Activated CD4-positive, alpha-beta T cell treated with anti-CD3 and anti-CD28 coated beads, Interleukin-2, amount 10 ng/mL, durations not matched to agents 24 days and 14 days (primary cell): ENCODE measurements at regions not wholly inside any gene's neighbourhood (a gene's known extent, or its start where the extent isn't known, plus 50 kb on each side); places are given as distances from the start of the nearest gene placed in this dataset.

ENCODE experiments used
- DNase-seq: peaks from one replicate; pipeline ENCODE4 v3.0.0; 2022
- H3K27ac Mint-ChIP-seq: one replicate; pipeline ENCODE4 v1.8.0; 2022; ENCODE audit warnings: mild to moderate bottlenecking, mixed read lengths
- H3K27me3 Mint-ChIP-seq: one replicate; pipeline ENCODE4 v1.8.0; 2022; ENCODE audit warnings: mixed read lengths
- H3K36me3 Mint-ChIP-seq: one replicate; pipeline ENCODE4 v1.8.0; 2022; ENCODE audit warnings: low read depth, mild to moderate bottlenecking, mixed read lengths
- H3K4me1 Mint-ChIP-seq: one replicate; pipeline ENCODE4 v1.8.0; 2021; ENCODE audit warnings: mixed read lengths
- H3K4me3 Mint-ChIP-seq: one replicate; pipeline ENCODE4 v1.8.0; 2022; ENCODE audit warnings: mild to moderate bottlenecking, moderate library complexity, mixed read lengths
- H3K9me3 Mint-ChIP-seq: one replicate; pipeline ENCODE4 v1.8.0; 2021; ENCODE audit warnings: mixed read lengths
- intact Hi-C: fragments of 100-400 bp; cut with micrococcal nuclease; formaldehyde crosslinking; loops from one replicate; pipeline ENCODE4 v1.15.1; 2023

GRCh38 chr3:152620395-152620794 lies 214.5 kb upstream of the P2RY1 start:
- no peak overlapping the region for H3K27ac Mint-ChIP-seq
- no peak overlapping the region for H3K4me3 Mint-ChIP-seq
- no peaks in the 10 kb centered on the region for H3K4me1 Mint-ChIP-seq
- no peak for DNase-seq
- intact Hi-C loops: no loop called here
- H3K36me3 Mint-ChIP-seq: no peaks in the 10 kb centered on the region
- no peaks in the 10 kb centered on the region for H3K9me3 Mint-ChIP-seq
- H3K27me3 Mint-ChIP-seq: peaks cover 6% of the 10 kb centered on the region

- H3K36me3 Mint-ChIP-seq: no peaks in the 10 kb centered on the region
- H3K4me3 Mint-ChIP-seq: no peak overlapping the region
- H3K4me1 Mint-ChIP-seq: no peaks in the 10 kb centered on the region
- DNase-seq: no peak
- intact Hi-C loops: no loop called here
- peaks cover 6% of the 10 kb centered on the region for H3K27me3 Mint-ChIP-seq
- H3K27ac Mint-ChIP-seq: no peak overlapping the region
- no peaks in the 10 kb centered on the region for H3K9me3 Mint-ChIP-seq
These were observed 213.7 kb upstream of the P2RY1 start for GRCh38 chr3:152621006-152621868.

- no peaks in the 10 kb centered on the region for H3K4me1 Mint-ChIP-seq
- no peak overlapping the region for H3K27ac Mint-ChIP-seq
- H3K9me3 Mint-ChIP-seq: no peaks in the 10 kb centered on the region
- no peak overlapping the region for H3K4me3 Mint-ChIP-seq
- no peaks in the 10 kb centered on the region for H3K36me3 Mint-ChIP-seq
- DNase-seq: no peak
- peaks cover 6% of the 10 kb centered on the region for H3K27me3 Mint-ChIP-seq
- intact Hi-C loops: no loop called here
These were observed 212.7 kb upstream of the P2RY1 start for GRCh38 chr3:152621967-152622810.

GRCh38 chr3:152622811-152623167 lies 212.1 kb upstream of the P2RY1 start:
- intact Hi-C loops: no loop called here
- no peaks in the 10 kb centered on the region for H3K36me3 Mint-ChIP-seq
- H3K27ac Mint-ChIP-seq: no peak overlapping the region
- H3K9me3 Mint-ChIP-seq: no peaks in the 10 kb centered on the region
- peaks cover 6% of the 10 kb centered on the region for H3K27me3 Mint-ChIP-seq
- DNase-seq: no peak
- no peaks in the 10 kb centered on the region for H3K4me1 Mint-ChIP-seq
- no peak overlapping the region for H3K4me3 Mint-ChIP-seq

- DNase-seq: no peak
- no peak overlapping the region for H3K4me3 Mint-ChIP-seq
- no peaks in the 10 kb centered on the region for H3K9me3 Mint-ChIP-seq
- intact Hi-C loops: no loop called here
- H3K4me1 Mint-ChIP-seq: no peaks in the 10 kb centered on the region
- H3K27ac Mint-ChIP-seq: no peak overlapping the region
- H3K27me3 Mint-ChIP-seq: peaks cover 6% of the 10 kb centered on the region
- H3K36me3 Mint-ChIP-seq: no peaks in the 10 kb centered on the region
These were observed 211.5 kb upstream of the P2RY1 start for GRCh38 chr3:152623286-152623911.

- Mint-ChIP-seq H3K36me3 (no peaks in the 10 kb centered on the region), H3K27me3 (peaks cover 6% of the 10 kb centered on the region)
These were observed 208.7 kb upstream of the P2RY1 start for GRCh38 chr3:152626226-152626625.

GRCh38 chr3:152628496-152628895 lies 206.4 kb upstream of the P2RY1 start:
- DNase-seq: no peak
- no peaks in the 10 kb centered on the region for H3K36me3 Mint-ChIP-seq
- intact Hi-C loops: no loop called here
- no peaks in the 10 kb centered on the region for H3K4me1 Mint-ChIP-seq
- no peak overlapping the region for H3K4me3 Mint-ChIP-seq
- no peak overlapping the region for H3K27ac Mint-ChIP-seq
- peaks cover 3% of the 10 kb centered on the region for H3K27me3 Mint-ChIP-seq
- H3K9me3 Mint-ChIP-seq: no peaks in the 10 kb centered on the region

More at GRCh38 chr3:152626226-152626625, 208.7 kb upstream of the P2RY1 start:
- H3K4me1 Mint-ChIP-seq: no peaks in the 10 kb centered on the region
- H3K9me3 Mint-ChIP-seq: no peaks in the 10 kb centered on the region
- DNase-seq: no peak
- no peak overlapping the region for H3K4me3 Mint-ChIP-seq
- intact Hi-C loops: no loop called here
- H3K27ac Mint-ChIP-seq: no peak overlapping the region

GRCh38 chr3:152629363-152630122 lies 205.4 kb upstream of the P2RY1 start:
- intact Hi-C loops: no loop called here
- Mint-ChIP-seq H3K27ac (no peak overlapping the region), H3K36me3 (no peaks in the 10 kb centered on the region), H3K4me3 (no peak overlapping the region), H3K27me3 (peaks cover 2% of the 10 kb centered on the region), H3K4me1 (no peaks in the 10 kb centered on the region), H3K9me3 (no peaks in the 10 kb centered on the region)
- no peak for DNase-seq

GRCh38 chr3:152635389-152635788 lies 199.5 kb upstream of the P2RY1 start:
- Mint-ChIP-seq H3K9me3 (no peaks in the 10 kb centered on the region), H3K36me3 (no peaks in the 10 kb centered on the region), H3K27ac (no peak overlapping the region), H3K27me3 (peaks cover 9% of the 10 kb centered on the region), H3K4me1 (no peaks in the 10 kb centered on the region), H3K4me3 (no peak overlapping the region)
- DNase-seq: no peak
- intact Hi-C loops: no loop called here

GRCh38 chr3:152636651-152637050 lies 198.3 kb upstream of the P2RY1 start:
- Mint-ChIP-seq H3K9me3 (no peaks in the 10 kb centered on the region), H3K4me3 (no peak overlapping the region)
- intact Hi-C loops: no loop called here

GRCh38 chr3:152638214-152638613 lies 196.7 kb upstream of the P2RY1 start:
- Mint-ChIP-seq H3K27ac (no peak overlapping the region), H3K9me3 (no peaks in the 10 kb centered on the region), H3K4me1 (no peaks in the 10 kb centered on the region), H3K27me3 (peaks cover 9% of the 10 kb centered on the region), H3K36me3 (no peaks in the 10 kb centered on the region), H3K4me3 (no peak overlapping the region)
- intact Hi-C loops: no loop called here
- no peak for DNase-seq

More at GRCh38 chr3:152636651-152637050, 198.3 kb upstream of the P2RY1 start:
- no peak overlapping the region for H3K27ac Mint-ChIP-seq
- no peak for DNase-seq
- no peaks in the 10 kb centered on the region for H3K4me1 Mint-ChIP-seq
- no peaks in the 10 kb centered on the region for H3K36me3 Mint-ChIP-seq
- H3K27me3 Mint-ChIP-seq: peaks cover 9% of the 10 kb centered on the region

GRCh38 chr3:152638707-152639450 lies 196.1 kb upstream of the P2RY1 start:
- peaks cover 9% of the 10 kb centered on the region for H3K27me3 Mint-ChIP-seq
- H3K9me3 Mint-ChIP-seq: peaks cover 4% of the 10 kb centered on the region
- H3K4me1 Mint-ChIP-seq: no peaks in the 10 kb centered on the region
- no peak overlapping the region for H3K4me3 Mint-ChIP-seq
- intact Hi-C loops: no loop called here
- no peak overlapping the region for H3K27ac Mint-ChIP-seq
- no peak for DNase-seq
- H3K36me3 Mint-ChIP-seq: no peaks in the 10 kb centered on the region

GRCh38 chr3:152641198-152641597 lies 193.7 kb upstream of the P2RY1 start:
- Mint-ChIP-seq H3K36me3 (no peaks in the 10 kb centered on the region), H3K4me1 (no peaks in the 10 kb centered on the region)
- intact Hi-C loops: no loop called here

More at GRCh38 chr3:152641198-152641597, 193.7 kb upstream of the P2RY1 start:
- no peak overlapping the region for H3K4me3 Mint-ChIP-seq
- no peak overlapping the region for H3K27ac Mint-ChIP-seq
- H3K27me3 Mint-ChIP-seq: peaks cover 9% of the 10 kb centered on the region
- DNase-seq: no peak
- H3K9me3 Mint-ChIP-seq: peaks cover 4% of the 10 kb centered on the region
